ENCODE measurements at regions not wholly inside any gene's neighbourhood (a gene's known extent, or its start where the extent isn't known, plus 50 kb on each side); places are given as distances from the start of the nearest gene placed in this dataset.
A peak's percentile ranks its signal among the peaks of the same experiment; 100 is the strongest.

DNA sequence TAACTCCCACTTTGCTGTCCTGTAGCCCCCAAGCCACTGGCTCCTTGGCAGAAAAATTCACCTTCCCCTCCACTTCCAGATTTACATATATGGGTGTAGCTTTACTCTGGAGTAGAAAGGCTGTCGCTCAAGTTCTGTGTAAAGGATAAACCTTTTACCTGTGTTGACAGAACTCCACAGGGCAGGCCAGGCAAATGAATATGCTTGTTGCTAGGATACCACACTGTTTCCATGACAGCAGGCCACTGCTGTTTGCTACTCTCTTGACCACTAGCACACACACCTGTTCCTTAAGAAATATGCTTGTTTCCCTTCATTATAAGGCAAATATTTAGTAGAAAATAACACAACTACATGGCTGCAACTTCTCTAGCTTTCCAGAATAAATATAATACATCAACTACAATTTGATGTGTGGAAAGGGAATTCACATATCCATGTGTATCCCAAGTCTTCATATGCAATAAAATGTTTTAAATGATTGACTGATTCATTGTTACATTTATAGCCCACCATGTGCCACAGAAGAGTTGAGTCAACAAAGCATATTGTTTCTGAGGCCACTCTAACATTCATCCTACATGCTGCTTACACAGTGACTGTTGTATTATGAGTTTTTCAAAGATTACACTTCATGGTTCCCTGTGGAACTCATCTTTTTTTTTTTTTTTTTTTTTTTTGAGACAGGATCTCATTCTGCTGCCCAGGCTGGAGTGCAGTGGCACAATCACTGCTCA, 56.2 kb upstream of the ROCK1 start:
- no peak overlapping the region for H3K27ac ChIP-seq (replicated peaks)
- no peak for DNase-seq (ENCODE audit: low read depth in 1 of 2, low spot score in 1 of 2)
- H3K27me3 ChIP-seq (ENCODE audit: insufficient read depth, poor library complexity, severe bottlenecking) = no peaks in the 10 kb centered on the region
- TF ChIP-seq SPI1 (IDR thresholded peaks at IDR 0.05; ENCODE audit: borderline replicate concordance, low read depth) = no peak
- TF ChIP-seq, protein P1, sequence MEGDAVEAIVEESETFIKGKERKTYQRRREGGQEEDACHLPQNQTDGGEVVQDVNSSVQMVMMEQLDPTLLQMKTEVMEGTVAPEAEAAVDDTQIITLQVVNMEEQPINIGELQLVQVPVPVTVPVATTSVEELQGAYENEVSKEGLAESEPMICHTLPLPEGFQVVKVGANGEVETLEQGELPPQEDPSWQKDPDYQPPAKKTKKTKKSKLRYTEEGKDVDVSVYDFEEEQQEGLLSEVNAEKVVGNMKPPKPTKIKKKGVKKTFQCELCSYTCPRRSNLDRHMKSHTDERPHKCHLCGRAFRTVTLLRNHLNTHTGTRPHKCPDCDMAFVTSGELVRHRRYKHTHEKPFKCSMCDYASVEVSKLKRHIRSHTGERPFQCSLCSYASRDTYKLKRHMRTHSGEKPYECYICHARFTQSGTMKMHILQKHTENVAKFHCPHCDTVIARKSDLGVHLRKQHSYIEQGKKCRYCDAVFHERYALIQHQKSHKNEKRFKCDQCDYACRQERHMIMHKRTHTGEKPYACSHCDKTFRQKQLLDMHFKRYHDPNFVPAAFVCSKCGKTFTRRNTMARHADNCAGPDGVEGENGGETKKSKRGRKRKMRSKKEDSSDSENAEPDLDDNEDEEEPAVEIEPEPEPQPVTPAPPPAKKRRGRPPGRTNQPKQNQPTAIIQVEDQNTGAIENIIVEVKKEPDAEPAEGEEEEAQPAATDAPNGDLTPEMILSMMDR (IDR thresholded peaks at IDR 0.05; ENCODE audit: insufficient read depth, low read length) = no peak
- no peak overlapping the region for H3K4me3 ChIP-seq (replicated peaks; ENCODE audit: insufficient read depth, low read length)

DNA sequence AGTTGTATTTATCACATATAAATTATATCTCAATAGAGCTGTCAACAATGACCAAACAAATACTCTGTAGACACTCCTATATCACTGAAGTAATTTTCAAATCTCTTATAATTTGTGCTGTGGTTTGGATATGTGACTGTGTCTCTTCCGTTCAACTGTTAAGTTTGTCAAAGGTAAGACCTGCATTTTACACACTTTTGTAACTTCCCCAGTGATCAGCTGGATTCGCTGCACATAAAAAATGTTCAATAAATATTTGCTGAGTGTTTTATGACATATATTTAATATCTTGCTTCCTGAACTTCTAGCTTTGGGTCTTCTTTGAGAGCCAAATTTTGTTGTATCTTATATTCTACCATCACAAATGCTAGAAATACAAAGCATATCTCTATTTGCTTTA, 57.3 kb upstream of the ROCK1 start:
- Histone ChIP-seq H3K27ac (replicated peaks) (no peak overlapping the region), H3K4me3 (replicated peaks; ENCODE audit: insufficient read depth, low read length) (no peak overlapping the region), H3K27me3 (ENCODE audit: insufficient read depth, poor library complexity, severe bottlenecking) (no peaks in the 10 kb centered on the region)
- TF ChIP-seq, protein P2, sequence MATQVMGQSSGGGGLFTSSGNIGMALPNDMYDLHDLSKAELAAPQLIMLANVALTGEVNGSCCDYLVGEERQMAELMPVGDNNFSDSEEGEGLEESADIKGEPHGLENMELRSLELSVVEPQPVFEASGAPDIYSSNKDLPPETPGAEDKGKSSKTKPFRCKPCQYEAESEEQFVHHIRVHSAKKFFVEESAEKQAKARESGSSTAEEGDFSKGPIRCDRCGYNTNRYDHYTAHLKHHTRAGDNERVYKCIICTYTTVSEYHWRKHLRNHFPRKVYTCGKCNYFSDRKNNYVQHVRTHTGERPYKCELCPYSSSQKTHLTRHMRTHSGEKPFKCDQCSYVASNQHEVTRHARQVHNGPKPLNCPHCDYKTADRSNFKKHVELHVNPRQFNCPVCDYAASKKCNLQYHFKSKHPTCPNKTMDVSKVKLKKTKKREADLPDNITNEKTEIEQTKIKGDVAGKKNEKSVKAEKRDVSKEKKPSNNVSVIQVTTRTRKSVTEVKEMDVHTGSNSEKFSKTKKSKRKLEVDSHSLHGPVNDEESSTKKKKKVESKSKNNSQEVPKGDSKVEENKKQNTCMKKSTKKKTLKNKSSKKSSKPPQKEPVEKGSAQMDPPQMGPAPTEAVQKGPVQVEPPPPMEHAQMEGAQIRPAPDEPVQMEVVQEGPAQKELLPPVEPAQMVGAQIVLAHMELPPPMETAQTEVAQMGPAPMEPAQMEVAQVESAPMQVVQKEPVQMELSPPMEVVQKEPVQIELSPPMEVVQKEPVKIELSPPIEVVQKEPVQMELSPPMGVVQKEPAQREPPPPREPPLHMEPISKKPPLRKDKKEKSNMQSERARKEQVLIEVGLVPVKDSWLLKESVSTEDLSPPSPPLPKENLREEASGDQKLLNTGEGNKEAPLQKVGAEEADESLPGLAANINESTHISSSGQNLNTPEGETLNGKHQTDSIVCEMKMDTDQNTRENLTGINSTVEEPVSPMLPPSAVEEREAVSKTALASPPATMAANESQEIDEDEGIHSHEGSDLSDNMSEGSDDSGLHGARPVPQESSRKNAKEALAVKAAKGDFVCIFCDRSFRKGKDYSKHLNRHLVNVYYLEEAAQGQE (IDR thresholded peaks at IDR 0.05; ENCODE audit: insufficient replicate concordance, low read depth) = no peak
- TF ChIP-seq GABPA (IDR thresholded peaks at IDR 0.05; ENCODE audit: low read depth) = no peak
- TF ChIP-seq POLR2AphosphoS5 (IDR thresholded peaks at IDR 0.05; ENCODE audit: low read depth) = no peak
- TF ChIP-seq, protein P1 (IDR thresholded peaks at IDR 0.05; ENCODE audit: insufficient read depth, low read length) = no peak
- DNase-seq (ENCODE audit: low read depth in 1 of 2, low spot score in 1 of 2) = no peak

DNA sequence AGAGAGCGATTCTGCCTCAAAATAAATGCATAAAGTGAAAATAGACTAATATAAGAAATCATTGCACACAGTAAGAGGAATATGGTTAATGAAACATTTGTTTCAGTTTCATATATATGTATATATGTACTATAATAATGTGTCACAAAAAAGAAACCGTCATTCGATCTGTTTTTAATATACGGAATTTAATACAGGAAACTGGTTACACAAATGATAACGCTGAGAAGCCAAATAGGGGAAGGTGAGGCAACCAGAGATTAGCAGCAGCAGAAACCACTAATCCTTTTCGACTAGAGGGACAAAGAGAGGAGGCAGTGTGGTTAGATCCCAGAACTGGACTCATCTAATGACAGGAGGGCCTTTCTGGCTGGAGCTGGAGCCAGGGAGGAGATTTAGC, 64.2 kb upstream of the GREB1L start:
- DNase-seq (ENCODE audit: low read depth in 1 of 2, low spot score in 1 of 2) = peak in 1 of 2 experiments; percentile 69
- H3K27me3 ChIP-seq (ENCODE audit: insufficient read depth, poor library complexity, severe bottlenecking) = no peaks in the 10 kb centered on the region
- TF ChIP-seq POLR2AphosphoS5 (IDR thresholded peaks at IDR 0.05; ENCODE audit: low read depth) (peak; percentile 90), GABPA (IDR thresholded peaks at IDR 0.05; ENCODE audit: low read depth) (no peak; the same call in 1 of the 2 replicates), SPI1 (IDR thresholded peaks at IDR 0.05; ENCODE audit: borderline replicate concordance, low read depth) (no peak)
- 0 out of 2 replicates have a peak overlapping the region, but pooled peaks have one; percentile 3 for H3K4me3 ChIP-seq (replicated peaks; ENCODE audit: insufficient read depth, low read length)
- H3K27ac ChIP-seq (replicated peaks) = peak overlapping the region; percentile 1; the same call in 1 of the 2 replicates

DNA sequence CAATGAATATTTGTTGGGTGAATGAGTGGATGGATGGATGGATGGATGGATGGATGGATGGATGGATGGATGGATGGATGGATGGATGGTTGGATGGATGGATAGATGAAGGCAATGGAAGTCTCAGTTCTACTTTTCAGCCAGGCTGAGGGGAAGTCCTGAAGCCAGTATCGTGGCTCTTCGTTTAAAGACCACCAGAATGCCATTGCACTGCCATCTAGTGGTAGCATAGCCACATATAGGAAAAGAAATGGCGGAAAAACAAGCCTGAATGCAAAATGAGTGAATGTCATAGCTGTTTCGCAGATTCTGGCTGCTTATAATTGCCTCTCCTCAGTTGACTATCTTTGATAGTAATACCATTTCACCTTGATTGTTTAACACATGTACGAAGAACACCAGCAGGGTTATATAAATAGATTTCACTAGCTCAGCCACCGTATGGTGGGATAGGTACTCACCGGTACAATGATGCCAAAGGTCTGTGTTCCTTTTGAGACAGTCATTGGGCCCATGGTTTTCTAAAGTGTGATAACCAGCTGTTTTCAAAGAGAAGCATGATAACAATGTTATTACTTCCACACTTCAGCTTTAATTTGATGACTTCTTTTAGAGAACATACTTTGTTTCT, 62.3 kb upstream of the GREB1L start:
- no peak overlapping the region for H3K4me3 ChIP-seq (replicated peaks; ENCODE audit: insufficient read depth, low read length)
- DNase-seq (ENCODE audit: low read depth in 1 of 2, low spot score in 1 of 2) = peak; percentile 28 to 81
- H3K27ac ChIP-seq (replicated peaks) = no peak overlapping the region
- TF ChIP-seq SPI1 (IDR thresholded peaks at IDR 0.05; ENCODE audit: borderline replicate concordance, low read depth) = peak; percentile 78
- TF ChIP-seq POLR2AphosphoS5 (IDR thresholded peaks at IDR 0.05; ENCODE audit: low read depth) = no peak
- TF ChIP-seq, protein P2 (IDR thresholded peaks at IDR 0.05; ENCODE audit: insufficient replicate concordance, low read depth) = no peak
- TF ChIP-seq, protein P1 (IDR thresholded peaks at IDR 0.05; ENCODE audit: insufficient read depth, low read length) = peak; percentile 90
- no peaks in the 10 kb centered on the region for H3K27me3 ChIP-seq (ENCODE audit: insufficient read depth, poor library complexity, severe bottlenecking)
